HUDEP-2 (cell line): ENCODE measurements at regions not wholly inside any gene's neighbourhood (a gene's known extent, or its start where the extent isn't known, plus 50 kb on each side); places are given as distances from the start of the nearest gene placed in this dataset.
"Not testable (repeated sequence)": the region's sequence is repeated elsewhere in the genome, so short reads cannot be mapped to it uniquely, and the experiment has no call there.

Source experiments
- DNase-seq, 76 experiments: peaks; one replicate each; lab custom pipeline; 2025; ENCODE audit not compliant: unreplicated experiment in 76 of 76; lab: John Stamatoyannopoulos, UW

DNA sequence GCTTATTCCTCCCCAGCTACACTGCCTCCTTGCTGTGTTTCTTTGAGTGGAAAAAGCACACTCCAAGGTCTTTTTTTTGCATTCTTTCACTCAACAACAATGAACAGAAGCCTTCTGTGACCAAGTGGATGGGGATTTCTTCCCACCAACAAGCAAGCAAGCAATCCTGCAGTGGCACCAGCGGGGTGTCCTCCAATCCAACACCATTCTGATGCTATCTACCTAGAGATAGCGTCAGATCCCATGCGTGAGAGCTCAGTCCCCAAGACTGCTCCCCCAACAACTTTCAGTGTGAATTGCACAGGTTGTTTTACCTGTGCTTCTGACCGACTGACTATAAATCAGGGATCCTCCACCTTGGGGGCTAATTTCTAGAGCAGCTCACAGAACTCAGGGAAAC is 311.0 kb upstream of the PODXL start:
- DNase-seq, result no peak

DNA sequence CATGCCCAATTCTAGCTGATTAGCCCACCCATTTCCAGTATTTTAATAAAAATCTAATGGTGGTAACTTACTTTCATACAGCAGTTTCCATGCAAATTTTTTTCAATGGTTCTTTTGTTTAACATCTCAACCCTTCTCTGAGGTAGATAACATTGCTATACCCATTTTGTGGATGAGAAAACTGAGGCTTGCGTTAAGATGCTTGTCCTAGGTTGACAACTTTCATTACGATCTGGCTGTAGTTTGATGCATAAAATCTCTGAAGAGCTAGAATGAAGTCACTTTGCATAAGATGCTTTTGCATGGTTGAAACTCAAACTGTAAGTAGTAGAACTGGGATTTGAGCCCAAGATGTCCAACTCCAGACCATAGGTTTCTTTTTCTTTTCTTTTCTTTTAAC is 309.5 kb upstream of the PODXL start:
- DNase-seq, result no peak

DNA sequence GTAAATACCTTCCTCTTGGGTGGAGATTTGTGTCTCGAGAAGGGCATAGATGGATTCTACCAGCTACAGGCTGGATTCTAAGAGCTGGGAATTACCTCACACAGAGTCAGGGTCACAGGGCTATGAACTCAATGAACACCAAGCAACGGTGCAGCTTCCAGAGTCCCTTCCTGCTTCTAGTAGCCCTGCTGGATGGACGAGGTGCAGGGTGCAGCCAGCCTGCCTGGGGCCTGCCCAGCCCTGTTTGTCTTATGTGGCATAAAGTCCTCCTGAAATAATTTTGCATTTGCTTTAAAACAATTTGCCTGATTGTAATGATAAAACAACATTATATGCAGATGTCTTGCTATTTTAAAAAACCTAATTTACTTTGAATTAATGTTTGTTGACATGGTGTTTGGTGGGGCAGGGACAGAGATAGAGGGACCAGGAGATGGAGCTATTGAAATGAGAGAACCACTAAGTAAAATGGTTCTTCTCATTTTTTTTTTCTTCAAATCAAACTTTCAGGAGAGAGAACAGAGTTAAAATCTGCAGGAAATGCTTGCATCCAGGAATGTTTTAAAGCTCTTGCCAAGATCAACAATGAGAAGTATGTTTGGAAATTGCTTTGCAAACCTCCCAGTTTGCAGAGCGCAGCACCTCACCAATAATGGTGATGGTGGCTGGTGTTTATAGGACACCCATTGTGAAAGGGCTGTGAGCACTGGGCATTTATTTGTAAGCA is 305.4 kb upstream of the PODXL start:
- DNase-seq, result no peak

DNA sequence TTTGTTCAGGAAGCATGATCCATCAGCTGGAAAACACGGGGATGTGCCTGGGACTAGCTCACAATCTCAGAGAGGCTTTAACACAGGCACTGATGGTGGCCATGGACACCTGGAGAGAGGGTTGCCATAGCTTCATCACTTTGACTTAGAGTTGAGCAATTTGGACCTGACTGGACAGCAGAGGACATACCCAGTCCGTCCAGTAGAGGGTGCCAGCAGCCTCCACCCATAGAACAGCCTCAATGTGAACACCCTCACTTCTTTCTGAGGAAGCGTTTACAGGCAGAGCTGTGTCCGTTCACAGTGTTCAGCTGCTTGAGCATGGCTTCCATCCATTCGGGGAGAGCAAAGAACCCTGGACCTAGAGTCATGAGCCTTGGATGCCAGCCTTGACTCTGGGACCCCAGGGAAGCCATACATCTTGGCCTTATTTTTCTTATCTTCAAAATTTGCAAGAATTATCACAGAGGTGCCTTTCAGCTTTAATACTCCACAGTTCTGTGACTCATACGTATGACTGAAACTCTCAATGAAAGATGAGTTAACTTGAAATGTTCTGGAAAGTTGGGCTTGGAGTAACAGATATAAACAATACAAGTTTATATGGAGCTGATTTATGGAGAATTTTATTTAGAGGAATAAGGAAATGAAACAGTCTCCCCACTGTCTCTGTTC is 302.9 kb upstream of the PODXL start:
- peak in 41 of 76 experiments; percentile 1 to 57 (median 12) for DNase-seq

DNA sequence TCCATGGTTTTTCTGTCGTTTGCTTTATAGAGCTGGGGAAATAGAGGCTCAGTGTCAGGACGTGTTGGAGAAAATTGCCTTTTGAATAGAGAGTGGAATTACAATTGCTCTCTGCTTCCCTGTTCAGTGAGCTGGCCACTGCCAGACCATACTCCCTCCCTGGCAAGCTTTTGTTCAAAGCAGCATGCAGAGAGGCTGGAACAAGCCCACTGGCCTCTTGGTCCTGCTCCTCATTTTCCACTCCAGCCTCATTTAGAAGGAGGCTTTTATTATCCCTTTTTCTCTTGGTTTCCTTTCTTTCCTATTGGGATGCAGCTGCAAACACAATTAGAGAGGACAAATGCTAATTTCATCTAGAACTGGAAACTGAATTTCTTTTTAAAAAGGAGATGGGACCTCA is 302.2 kb upstream of the PODXL start:
- DNase-seq, result no peak

DNA sequence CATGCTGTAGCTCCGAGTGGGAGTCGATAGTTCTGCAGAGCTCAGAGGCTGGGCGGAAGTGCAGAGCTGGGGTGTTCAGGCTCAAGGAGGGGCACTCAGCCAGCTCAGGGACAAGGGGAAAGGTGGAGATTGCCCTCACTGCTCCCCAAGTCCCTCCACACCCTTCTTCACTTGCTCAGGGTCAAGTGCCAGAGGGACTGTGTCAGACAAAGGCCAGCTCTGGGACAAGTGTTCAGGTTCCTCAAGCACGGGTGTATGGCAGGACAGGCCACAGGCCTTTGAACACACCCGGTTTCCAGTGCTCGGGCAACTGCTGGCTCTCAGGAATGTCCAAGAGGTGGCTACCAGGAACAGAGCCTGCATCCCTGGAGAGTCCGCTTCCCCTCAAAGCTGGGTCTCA is 293.0 kb upstream of the PODXL start:
- DNase-seq, result no peak

DNA sequence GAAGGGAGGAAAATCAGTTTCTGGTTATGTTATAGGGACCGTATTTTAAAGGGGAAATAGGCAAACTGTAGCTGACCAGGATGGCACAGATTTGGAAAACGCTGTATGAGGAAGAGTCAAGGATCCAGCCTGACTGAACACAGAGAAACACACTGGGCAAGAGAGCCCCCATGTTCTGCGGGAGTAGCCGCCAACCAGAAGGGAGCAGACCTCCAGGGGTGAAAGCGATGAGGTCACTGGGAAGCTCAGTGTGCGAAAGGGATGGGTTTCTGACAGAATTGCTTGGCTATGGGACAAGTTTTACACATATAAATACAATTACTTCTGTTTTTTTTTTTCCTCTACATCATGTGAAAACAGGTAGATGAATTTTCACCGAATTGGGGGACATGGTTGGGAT is 291.6 kb upstream of the PODXL start:
- no peak for DNase-seq

DNA sequence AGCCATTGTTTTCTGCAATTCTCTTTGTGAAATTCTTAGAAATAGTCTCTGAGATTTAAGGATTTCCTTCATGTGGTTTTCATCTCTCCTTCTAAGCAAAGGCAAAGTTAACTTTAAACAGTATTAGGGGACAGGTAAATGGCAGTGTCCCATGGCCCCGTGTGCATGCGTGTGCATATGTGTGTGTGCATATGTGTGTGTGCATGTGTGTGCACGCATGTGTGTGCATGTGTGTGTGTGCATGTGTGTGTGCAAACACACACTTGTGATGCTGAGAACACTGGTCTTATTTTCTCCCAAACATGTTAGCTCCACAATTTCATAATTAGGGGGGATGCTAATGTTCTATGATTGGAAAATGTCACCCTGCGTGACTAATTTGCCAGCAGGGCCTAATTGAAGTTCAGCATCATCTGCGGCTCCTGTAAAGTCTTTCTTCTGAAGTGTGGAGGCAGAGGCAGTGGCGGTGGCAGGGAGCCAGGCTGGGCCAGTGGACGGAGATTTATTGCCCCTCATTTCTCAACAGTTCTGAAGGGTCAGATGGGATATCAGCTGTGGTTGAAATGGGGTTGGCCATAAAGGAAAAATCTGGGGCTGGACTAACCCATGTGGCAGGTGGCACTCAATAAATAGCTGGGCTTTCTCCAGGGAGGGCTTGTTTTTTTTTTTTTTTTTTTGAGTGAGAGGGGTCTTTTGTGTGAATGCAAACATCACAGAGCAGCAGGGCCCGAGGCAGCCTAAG is 289.3 kb upstream of the PODXL start:
- no peak for DNase-seq

DNA sequence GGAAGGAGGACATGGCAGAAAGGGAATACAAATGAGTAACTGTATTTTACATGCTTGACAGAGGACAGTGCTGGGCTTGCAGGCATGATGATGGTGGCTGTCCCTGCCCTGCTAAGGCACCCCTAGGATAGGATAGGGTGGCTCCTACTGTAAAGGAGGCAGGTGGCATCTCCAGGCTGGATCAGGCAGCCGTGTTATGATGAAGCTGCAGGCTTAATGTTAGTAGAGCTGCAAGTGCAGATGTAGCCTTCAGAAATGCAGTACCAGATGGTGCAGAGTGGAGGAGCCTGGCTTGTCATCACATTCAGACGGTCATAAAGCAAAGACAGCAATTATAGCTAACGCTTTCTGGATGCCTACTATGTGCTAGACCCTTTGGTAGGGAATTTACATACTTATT is 287.9 kb upstream of the PODXL start:
- DNase-seq, result no peak

DNA sequence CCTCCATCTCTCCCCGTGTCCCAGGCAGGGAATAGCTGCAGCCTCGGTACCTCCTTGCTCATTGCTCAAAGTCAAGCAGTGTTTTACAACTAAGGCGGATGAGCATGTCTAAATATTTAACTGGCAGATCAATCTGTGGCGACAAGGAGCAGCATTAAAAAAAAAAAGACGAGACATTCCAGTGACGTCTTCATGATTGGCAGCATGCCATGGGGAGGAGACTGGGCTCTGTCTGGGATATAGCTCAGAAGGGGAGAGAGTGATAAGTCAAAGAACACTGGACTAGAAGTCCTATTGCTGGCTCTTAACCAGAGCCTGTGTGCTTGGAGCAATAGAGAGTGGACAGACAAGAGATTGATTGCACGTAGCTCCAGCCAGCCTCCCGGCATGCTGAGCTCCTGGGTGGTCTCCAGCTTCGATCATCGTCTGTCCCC is 287.5 kb upstream of the PODXL start:
- DNase-seq, result no peak

DNA sequence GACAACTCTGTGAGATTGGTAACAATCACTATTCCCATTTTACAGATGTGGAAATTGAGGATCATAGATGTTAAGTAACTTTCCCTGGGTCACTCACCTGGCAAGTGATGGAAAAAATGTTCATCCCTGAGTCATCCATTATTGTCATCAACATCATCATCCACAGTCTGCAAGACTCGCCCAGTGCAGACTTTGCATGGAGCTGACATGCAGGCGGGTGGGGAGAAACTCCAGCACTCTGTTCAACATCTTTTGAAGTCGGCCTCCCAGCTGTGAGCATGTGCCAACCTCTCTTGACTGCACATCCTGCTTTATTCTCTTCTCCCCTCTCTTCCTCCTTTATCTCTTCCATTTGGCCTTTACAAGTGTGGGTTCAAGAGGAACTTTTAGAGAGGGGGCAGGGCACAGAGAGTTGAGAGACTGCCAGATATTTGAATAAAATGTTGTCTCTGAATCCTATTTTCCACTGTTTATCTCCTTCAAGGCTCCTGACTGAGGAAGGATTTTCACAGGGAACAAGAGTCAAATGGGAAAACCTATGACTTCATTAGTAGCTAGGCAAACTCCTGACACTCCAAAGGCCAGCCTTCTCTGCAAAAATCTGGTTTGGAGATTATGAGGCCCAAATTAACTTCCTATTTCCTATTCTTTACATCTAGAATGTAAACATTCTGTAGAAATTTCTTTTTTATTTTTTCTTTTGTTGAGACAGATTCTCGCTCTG is 283.7 kb upstream of the PODXL start:
- DNase-seq, result no peak

DNA sequence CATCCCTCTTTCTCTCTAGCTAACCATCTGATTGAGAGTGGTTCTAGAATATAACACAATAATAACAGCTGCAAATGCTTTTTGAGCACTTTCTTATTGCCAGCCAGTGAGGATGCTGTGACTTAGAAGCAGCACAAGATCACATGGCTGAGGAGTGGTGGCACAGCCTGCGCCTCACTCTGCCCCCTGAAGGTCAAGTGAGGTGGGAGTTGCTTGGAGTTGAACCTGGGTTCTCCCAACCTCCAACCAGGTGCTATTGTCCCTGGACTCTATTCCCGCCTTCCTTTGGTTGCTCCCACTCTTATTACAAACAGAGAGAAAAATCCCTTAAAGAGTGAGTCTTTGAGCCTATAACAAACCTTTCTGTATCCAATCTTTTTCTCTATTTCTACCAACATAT is 280.3 kb upstream of the PODXL start:
- no peak for DNase-seq

DNA sequence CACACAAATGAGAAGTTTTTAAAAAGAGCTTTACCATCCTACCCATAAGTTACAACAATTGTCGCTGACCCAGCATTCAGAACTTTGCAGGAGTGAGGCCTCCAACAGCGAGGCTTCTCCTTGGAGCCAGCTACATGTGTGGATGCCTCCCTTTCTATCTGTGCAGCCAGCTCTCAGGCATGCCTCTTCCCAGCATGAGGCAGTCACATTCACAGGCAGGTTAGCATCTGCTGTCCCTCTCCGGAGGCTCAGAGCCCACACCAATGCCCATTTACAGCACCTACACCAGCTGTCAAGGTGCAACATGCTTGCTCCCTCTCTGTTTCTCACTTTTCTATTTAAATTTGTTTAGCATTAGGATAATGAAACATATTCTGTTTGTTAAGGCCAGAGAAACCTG is 278.7 kb upstream of the PODXL start:
- no peak for DNase-seq

DNA sequence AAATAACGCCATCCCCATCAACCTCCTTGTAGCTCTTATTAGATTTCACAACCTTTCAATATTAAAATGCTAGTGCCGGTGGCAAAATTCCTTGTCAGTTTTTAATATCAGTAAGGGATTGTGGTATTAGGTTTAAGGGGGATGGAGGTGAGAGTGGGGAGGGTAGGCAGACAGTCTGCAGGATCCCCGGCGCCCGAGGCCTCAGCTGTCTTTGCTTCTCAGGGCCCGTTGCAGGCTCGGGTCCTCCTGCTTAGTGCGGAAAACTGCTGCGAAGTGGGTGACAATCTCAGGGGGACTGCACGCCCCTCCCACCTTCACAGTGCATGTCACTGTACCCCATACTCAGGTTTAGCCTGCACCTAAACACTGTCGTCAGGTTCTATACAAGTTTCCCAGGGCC is 274.3 kb upstream of the PODXL start:
- DNase-seq, result no peak

DNA sequence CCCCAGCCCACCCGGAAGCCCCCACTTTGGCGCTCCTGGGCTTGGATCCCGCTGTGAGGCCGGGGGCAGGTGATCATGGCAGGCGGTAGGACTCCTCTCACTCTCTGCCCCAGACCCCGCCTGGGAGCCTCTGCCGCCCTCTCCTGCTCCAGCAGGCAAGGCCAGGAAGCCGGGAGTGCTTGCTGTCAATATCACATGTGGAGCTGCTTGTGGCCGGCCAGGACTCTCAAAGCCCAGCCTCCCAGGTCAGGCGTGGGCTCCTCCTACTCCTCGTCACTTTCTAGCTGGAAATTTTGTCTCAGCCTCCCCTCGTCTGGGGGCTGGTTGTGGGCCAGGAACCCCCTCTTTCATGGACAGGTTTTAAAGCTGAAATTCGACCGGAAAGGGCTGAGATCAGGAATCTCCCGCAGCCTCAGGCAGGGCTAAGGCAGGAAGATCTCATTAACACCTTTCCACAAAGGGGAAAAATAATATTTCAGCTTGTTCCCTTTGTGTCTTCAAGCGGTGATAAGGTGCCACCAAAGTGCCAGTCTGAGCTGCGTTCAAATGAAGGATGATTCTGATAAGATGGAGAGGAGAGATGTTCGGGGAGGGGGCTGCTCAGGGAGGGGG is 273.6 kb upstream of the PODXL start:
- no peak for DNase-seq

DNA sequence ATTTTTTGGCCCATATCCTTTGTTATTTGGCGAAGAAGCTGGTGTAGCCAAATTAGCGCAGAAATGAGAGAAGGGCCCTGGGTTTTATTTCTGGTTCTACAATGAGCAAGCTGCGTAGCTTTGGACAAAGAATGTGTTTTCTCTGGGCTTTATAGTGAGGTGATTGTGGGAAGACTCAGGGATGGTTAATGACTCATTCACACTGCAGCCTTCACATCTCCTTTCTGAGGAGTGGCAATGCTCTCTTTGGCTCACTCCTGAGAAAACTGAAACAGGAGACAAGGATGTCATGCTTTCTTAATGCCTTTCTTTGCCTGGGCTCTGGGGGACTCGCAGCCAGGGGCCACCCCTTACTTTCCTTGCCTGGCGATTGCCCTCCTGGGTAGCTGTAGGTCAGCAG is 271.0 kb upstream of the PODXL start:
- no peak for DNase-seq

DNA sequence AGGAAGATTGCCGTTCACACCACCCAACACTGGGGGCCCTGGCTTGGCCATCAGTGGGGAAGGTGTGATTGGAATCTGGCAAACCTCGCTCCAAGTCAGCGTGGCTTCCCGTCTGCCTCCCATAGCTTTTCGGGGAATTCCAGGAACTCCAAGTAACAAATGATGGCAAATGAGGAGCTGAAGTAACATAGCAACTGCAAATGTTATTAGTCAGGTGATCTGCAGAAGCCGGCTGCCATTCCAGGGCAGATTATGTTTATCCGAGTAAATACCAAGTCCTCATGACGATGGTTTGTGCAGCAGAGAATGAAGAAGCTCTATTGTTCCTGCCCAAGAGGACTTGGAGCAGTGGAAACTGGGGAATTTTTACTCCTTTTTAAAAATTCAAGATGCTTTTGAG is 270.5 kb upstream of the PODXL start:
- DNase-seq, result no peak

DNA sequence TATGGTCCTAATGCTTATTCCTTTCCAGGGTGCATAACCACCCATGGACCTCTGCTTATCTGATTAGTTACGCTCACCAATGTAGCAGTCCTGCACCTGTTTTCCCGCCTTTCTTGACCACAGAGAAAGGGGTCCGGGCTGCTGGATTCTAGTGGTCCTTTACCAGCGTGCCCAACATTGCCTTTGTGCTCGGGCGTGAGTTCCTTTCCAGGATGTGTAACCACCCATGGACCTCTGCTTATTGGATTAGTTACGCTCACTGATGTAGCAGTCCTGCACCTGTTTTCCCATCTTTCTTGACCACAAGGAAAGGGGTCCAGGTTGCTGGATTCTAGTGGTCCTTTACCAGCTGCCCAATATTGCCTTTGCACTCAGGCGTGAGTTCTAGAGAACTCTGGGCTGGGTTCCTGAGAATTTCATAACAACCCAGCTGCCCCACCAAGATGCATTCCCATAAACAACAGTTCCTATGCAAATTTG is 267.6 kb upstream of the PODXL start:
- not testable (repeated sequence) for DNase-seq

DNA sequence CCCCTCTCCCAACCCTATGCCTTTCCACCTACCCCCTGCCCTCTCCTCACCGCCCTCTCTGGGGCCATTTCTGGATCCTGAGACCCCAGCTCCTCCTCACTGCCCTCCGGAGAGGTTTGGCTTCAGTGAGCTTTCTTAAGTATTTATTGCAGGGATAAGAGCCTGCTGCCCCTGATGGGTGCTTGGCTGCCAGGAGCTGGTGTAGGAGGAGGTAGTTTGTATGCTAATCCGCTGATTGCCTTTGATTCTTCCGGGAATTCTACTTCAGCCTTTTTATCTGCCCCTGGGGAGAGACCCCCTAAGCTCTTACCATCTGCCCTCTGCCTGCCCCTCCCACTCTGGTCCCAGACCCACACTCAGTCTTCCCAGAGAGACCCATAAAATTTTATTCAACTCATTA is 263.5 kb upstream of the PODXL start:
- no peak for DNase-seq

DNA sequence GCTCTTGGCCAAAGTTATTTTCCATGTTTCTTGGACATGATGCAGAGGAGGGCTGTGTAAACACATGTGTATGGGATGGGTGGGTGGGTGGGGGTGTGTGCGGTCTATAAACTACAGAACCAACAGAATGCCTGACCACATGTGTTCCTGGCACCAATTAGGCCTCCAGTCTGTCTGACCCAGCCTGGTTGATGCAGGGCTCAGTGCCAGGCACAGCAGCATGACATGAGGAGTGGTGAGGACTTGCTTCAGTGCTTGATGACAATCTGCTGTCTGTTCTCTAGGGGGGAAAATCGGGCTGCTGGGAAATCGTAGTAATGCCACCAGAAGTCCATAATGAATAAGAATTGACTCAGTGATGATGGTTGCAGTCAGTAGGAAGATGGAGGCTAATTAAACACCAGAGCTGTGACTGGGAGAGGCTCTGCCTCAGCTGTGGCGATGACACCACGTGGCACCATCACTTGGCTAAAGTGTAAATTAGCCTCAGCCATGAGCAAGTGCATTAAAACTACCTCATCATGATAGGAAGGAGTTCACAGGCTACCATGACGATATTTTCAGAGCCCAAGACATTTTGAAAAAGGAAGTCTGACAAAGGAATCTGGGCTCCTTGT is 260.1 kb upstream of the PODXL start:
- no peak for DNase-seq
